ENCODE measurements at regions not wholly inside any gene's neighbourhood (a gene's known extent, or its start where the extent isn't known, plus 50 kb on each side); places are given as distances from the start of the nearest gene placed in this dataset.

DNA sequence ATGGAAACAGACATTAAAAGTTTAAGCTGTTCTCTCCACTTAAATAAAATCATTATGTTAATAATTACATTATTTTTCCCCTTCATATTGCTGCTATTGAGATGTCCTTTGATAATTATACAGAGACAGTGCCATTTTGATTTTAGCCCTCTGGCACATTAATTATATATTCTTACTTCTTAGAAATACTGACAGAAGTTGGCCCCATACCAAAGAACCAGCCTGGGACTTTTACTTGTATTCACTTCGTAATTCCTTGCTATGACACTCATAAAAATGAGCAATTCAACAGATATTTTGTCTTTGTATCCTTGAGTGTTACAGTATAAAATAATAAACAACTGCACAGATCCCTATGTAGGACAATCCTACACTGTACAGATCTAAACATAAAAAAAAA lies 743.7 kb downstream of the TBC1D32 start:
- TF ChIP-seq POLR2AphosphoS5 (IDR thresholded peaks at IDR 0.05; ENCODE audit: low read depth, low read length) (no peak), FOXP2 (optimal IDR thresholded peaks at IDR 0.05; ENCODE audit: borderline replicate concordance, extremely low read depth, extremely low read length, insufficient read depth) (no peak), TAF1 (IDR thresholded peaks at IDR 0.05; ENCODE audit: borderline replicate concordance, insufficient read depth, low read length) (no peak), SIN3A (IDR thresholded peaks at IDR 0.05; ENCODE audit: borderline replicate concordance, insufficient read depth, low read length) (no peak)
- TF ChIP-seq, protein P1, sequence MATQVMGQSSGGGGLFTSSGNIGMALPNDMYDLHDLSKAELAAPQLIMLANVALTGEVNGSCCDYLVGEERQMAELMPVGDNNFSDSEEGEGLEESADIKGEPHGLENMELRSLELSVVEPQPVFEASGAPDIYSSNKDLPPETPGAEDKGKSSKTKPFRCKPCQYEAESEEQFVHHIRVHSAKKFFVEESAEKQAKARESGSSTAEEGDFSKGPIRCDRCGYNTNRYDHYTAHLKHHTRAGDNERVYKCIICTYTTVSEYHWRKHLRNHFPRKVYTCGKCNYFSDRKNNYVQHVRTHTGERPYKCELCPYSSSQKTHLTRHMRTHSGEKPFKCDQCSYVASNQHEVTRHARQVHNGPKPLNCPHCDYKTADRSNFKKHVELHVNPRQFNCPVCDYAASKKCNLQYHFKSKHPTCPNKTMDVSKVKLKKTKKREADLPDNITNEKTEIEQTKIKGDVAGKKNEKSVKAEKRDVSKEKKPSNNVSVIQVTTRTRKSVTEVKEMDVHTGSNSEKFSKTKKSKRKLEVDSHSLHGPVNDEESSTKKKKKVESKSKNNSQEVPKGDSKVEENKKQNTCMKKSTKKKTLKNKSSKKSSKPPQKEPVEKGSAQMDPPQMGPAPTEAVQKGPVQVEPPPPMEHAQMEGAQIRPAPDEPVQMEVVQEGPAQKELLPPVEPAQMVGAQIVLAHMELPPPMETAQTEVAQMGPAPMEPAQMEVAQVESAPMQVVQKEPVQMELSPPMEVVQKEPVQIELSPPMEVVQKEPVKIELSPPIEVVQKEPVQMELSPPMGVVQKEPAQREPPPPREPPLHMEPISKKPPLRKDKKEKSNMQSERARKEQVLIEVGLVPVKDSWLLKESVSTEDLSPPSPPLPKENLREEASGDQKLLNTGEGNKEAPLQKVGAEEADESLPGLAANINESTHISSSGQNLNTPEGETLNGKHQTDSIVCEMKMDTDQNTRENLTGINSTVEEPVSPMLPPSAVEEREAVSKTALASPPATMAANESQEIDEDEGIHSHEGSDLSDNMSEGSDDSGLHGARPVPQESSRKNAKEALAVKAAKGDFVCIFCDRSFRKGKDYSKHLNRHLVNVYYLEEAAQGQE (IDR thresholded peaks at IDR 0.05; ENCODE audit: insufficient read depth in 1 of 2, low read depth in 2 of 2, low read length in 2 of 2) = no peak

DNA sequence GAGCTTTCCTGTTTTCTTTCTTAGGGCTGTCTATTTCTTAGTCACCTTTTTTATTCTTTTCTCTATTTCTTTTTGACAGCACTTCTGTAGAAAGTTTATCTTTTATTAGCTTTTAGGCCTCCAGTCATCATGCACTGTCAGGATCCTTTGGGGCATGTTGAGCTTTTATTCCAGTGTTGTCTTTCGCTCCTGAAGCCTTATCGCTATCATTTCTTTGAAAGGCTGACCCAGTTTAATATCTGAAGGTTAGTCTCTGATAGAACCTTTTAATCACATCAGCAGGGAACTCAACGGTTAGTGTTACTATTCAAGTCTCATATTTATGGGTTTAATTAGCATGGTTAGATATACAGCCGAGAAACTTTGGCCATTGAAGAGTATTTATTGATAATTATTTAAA lies 745.9 kb downstream of the TBC1D32 start:
- TF ChIP-seq POLR2AphosphoS5 (IDR thresholded peaks at IDR 0.05; ENCODE audit: low read depth, low read length) = no peak
- TF ChIP-seq, protein P1 (IDR thresholded peaks at IDR 0.05; ENCODE audit: insufficient read depth in 1 of 2, low read depth in 2 of 2, low read length in 2 of 2) = no peak
- TF ChIP-seq SIN3A (IDR thresholded peaks at IDR 0.05; ENCODE audit: borderline replicate concordance, insufficient read depth, low read length) = no peak
- TF ChIP-seq FOXP2 (optimal IDR thresholded peaks at IDR 0.05; ENCODE audit: borderline replicate concordance, extremely low read depth, extremely low read length, insufficient read depth) = no peak
- TF ChIP-seq TAF1 (IDR thresholded peaks at IDR 0.05; ENCODE audit: borderline replicate concordance, insufficient read depth, low read length) = no peak

- TF ChIP-seq TAF1 (IDR thresholded peaks at IDR 0.05; ENCODE audit: borderline replicate concordance, insufficient read depth, low read length) (no peak), SIN3A (IDR thresholded peaks at IDR 0.05; ENCODE audit: borderline replicate concordance, insufficient read depth, low read length) (no peak), POLR2AphosphoS5 (IDR thresholded peaks at IDR 0.05; ENCODE audit: low read depth, low read length) (no peak), FOXP2 (optimal IDR thresholded peaks at IDR 0.05; ENCODE audit: borderline replicate concordance, extremely low read depth, extremely low read length, insufficient read depth) (no peak)
- TF ChIP-seq, protein P1 (IDR thresholded peaks at IDR 0.05; ENCODE audit: insufficient read depth in 1 of 2, low read depth in 2 of 2, low read length in 2 of 2) = no peak
Measured at GRCh38 chr6:120587381-120587780, 746.9 kb downstream of the TBC1D32 start.

DNA sequence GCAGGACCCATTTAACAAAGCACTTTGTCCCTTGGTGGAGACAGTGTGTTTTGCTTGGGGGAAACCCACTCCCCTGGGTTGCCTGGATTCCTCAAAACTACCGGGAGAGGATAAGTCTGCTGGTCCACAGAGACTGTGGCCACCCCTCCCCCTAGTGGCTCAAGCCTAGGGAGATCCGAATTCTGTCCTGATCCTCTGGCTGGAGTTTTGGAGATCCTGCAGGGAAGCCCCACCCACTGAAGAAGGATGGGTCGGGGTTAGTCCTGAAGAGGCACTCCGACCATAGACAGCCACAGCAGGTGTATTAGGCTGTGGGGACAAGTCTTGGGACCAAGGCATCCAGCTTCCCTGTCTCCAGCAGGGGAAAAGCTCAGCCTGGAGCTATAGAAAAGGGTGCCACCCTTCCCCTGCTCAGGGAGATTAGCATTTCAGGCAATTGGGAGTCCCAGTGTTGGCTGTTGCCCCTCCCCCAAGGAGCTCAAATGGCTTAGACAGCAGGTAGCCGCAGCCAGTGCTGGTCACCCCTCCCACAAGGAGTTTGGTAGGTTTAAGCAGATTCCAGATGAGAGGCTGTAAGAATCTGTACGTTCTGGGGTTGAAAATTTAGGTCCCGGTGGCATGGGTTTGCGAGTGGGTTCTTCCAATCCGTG lies 750.0 kb downstream of the TBC1D32 start:
- TF ChIP-seq, protein P1 (IDR thresholded peaks at IDR 0.05; ENCODE audit: insufficient read depth in 1 of 2, low read depth in 2 of 2, low read length in 2 of 2) = no peak
- no peak for TF ChIP-seq FOXP2 (optimal IDR thresholded peaks at IDR 0.05; ENCODE audit: borderline replicate concordance, extremely low read depth, extremely low read length, insufficient read depth)
- no peak for TF ChIP-seq TAF1 (IDR thresholded peaks at IDR 0.05; ENCODE audit: borderline replicate concordance, insufficient read depth, low read length)
- TF ChIP-seq POLR2AphosphoS5 (IDR thresholded peaks at IDR 0.05; ENCODE audit: low read depth, low read length) = no peak
- no peak for TF ChIP-seq SIN3A (IDR thresholded peaks at IDR 0.05; ENCODE audit: borderline replicate concordance, insufficient read depth, low read length)

Measured in PFSK-1 (cell line).